IPS DF 4.7 (cell line): ENCODE measurements at regions not wholly inside any gene's neighbourhood (a gene's known extent, or its start where the extent isn't known, plus 50 kb on each side); places are given as distances from the start of the nearest gene placed in this dataset.
"Not testable (repeated sequence)": the region's sequence is repeated elsewhere in the genome, so short reads cannot be mapped to it uniquely, and the experiment has no call there.

Source experiments
- DNase-seq: peaks from one replicate; pipeline ENCODE4 v3.0.0-alpha.2; 2013; ENCODE audit warnings: low spot score; ENCODE audit errors: extremely low read depth

- DNase-seq: no peak
Observed at GRCh38 chr13:76829572-76830327, 56.5 kb downstream of the KCTD12 start.

- no peak for DNase-seq
Observed at GRCh38 chr13:76828316-76828741, 57.9 kb downstream of the KCTD12 start.

- DNase-seq: no peak
Observed at GRCh38 chr13:76826527-76826926, 59.7 kb downstream of the KCTD12 start.

GRCh38 chr13:76825430-76825829, 60.8 kb downstream of the KCTD12 start:
- no peak for DNase-seq

- no peak for DNase-seq
Observed at GRCh38 chr13:76823969-76824368, 62.2 kb downstream of the KCTD12 start.

- no peak for DNase-seq
Observed at GRCh38 chr13:76822698-76823267, 63.4 kb downstream of the KCTD12 start.

GRCh38 chr13:76821222-76821621, 65.0 kb downstream of the KCTD12 start:
- DNase-seq: not testable (repeated sequence)

GRCh38 chr13:76820759-76821158, 65.4 kb downstream of the KCTD12 start:
- DNase-seq: no peak

GRCh38 chr13:76816394-76816793, 69.8 kb downstream of the KCTD12 start:
- DNase-seq: no peak

GRCh38 chr13:76815344-76815743, 70.9 kb downstream of the KCTD12 start:
- no peak for DNase-seq

- no peak for DNase-seq
Observed at GRCh38 chr13:76813891-76814290, 72.3 kb downstream of the KCTD12 start.

GRCh38 chr13:76813000-76813691, 73.1 kb downstream of the KCTD12 start:
- no peak for DNase-seq

GRCh38 chr13:76812206-76812897, 73.9 kb downstream of the KCTD12 start:
- no peak for DNase-seq

GRCh38 chr13:76809389-76809788, 76.8 kb downstream of the KCTD12 start:
- DNase-seq: no peak

GRCh38 chr13:76808927-76809326, 77.3 kb downstream of the KCTD12 start:
- no peak for DNase-seq

- no peak for DNase-seq
Observed at GRCh38 chr13:76804801-76805200, 81.4 kb downstream of the KCTD12 start.

- no peak for DNase-seq
Observed at GRCh38 chr13:76803831-76804230, 82.4 kb downstream of the KCTD12 start.

GRCh38 chr13:76800943-76801342, 85.3 kb downstream of the KCTD12 start:
- no peak for DNase-seq

GRCh38 chr13:76799696-76800095, 86.5 kb downstream of the KCTD12 start:
- DNase-seq: no peak

- no peak for DNase-seq
Observed at GRCh38 chr13:76798037-76798436, 88.2 kb downstream of the KCTD12 start.

GRCh38 chr13:76797361-76797760, 88.8 kb downstream of the KCTD12 start:
- no peak for DNase-seq

- no peak for DNase-seq
Observed at GRCh38 chr13:76796851-76797250, 89.4 kb downstream of the KCTD12 start.
